ENCODE measurements at regions not wholly inside any gene's neighbourhood (a gene's known extent, or its start where the extent isn't known, plus 50 kb on each side); places are given as distances from the start of the nearest gene placed in this dataset.
"Not testable (repeated sequence)": the region's sequence is repeated elsewhere in the genome, so short reads cannot be mapped to it uniquely, and the experiment has no call there.

GRCh38 chr12:34121360-34121759 lies 99.1 kb downstream of the ALG10 start:
- no peak overlapping the region for H3K9ac ChIP-seq (ENCODE audit: low read depth in 1 of 3, low read length in 3 of 3)
- H3K27ac ChIP-seq (ENCODE audit: low read depth, low read length): no peak overlapping the region
- H3K4me3 ChIP-seq (ENCODE audit: low read length in 3 of 3): no peak overlapping the region
- H3K36me3 ChIP-seq (ENCODE audit: control insufficient read depth in 3 of 3, insufficient read depth in 3 of 3, low read length in 3 of 3): no peaks in the 10 kb centered on the region
- H3K4me1 ChIP-seq (ENCODE audit: control insufficient read depth in 3 of 3, insufficient read depth in 3 of 3, low read length in 3 of 3): no peaks in the 10 kb centered on the region
- H3K27me3 ChIP-seq (ENCODE audit: control insufficient read depth in 3 of 3, insufficient read depth in 3 of 3, low read length in 3 of 3): peaks cover 0 to 4% (median 0%) of the 10 kb centered on the region in 3 donors
- no peaks in the 10 kb centered on the region for H3K9me3 ChIP-seq (ENCODE audit: control insufficient read depth in 3 of 3, low read length in 3 of 3)

GRCh38 chr12:34123092-34123491 lies 100.8 kb downstream of the ALG10 start:
- not testable (repeated sequence) for H3K9me3 ChIP-seq (ENCODE audit: control insufficient read depth in 3 of 3, low read length in 3 of 3); H3K27me3 ChIP-seq (ENCODE audit: control insufficient read depth in 3 of 3, insufficient read depth in 3 of 3, low read length in 3 of 3); H3K9ac ChIP-seq (ENCODE audit: low read depth in 1 of 3, low read length in 3 of 3); H3K36me3 ChIP-seq (ENCODE audit: control insufficient read depth in 3 of 3, insufficient read depth in 3 of 3, low read length in 3 of 3); H3K4me3 ChIP-seq (ENCODE audit: low read length in 3 of 3); H3K27ac ChIP-seq (ENCODE audit: low read depth, low read length); H3K4me1 ChIP-seq (ENCODE audit: control insufficient read depth in 3 of 3, insufficient read depth in 3 of 3, low read length in 3 of 3)

GRCh38 chr12:34124608-34125007 lies 102.3 kb downstream of the ALG10 start:
- H3K36me3 ChIP-seq (ENCODE audit: control insufficient read depth in 3 of 3, insufficient read depth in 3 of 3, low read length in 3 of 3): no peaks in the 10 kb centered on the region
- H3K27ac ChIP-seq (ENCODE audit: low read depth, low read length): no peak overlapping the region

GRCh38 chr12:34126239-34126641 lies 103.9 kb downstream of the ALG10 start:
- no peaks in the 10 kb centered on the region for H3K9me3 ChIP-seq (ENCODE audit: control insufficient read depth in 3 of 3, low read length in 3 of 3)
- H3K9ac ChIP-seq (ENCODE audit: low read depth in 1 of 3, low read length in 3 of 3): no peak overlapping the region
- peak overlapping the region in 1 of 3 donors; percentile 5 for H3K4me3 ChIP-seq (ENCODE audit: low read length in 3 of 3)
- H3K4me1 ChIP-seq (ENCODE audit: control insufficient read depth in 3 of 3, insufficient read depth in 3 of 3, low read length in 3 of 3): no peaks in the 10 kb centered on the region
- peaks cover 0 to 7% (median 0%) of the 10 kb centered on the region in 3 donors for H3K27me3 ChIP-seq (ENCODE audit: control insufficient read depth in 3 of 3, insufficient read depth in 3 of 3, low read length in 3 of 3)
- H3K27ac ChIP-seq (ENCODE audit: low read depth, low read length): no peak overlapping the region
- H3K36me3 ChIP-seq (ENCODE audit: control insufficient read depth in 3 of 3, insufficient read depth in 3 of 3, low read length in 3 of 3): no peaks in the 10 kb centered on the region

More at GRCh38 chr12:34124608-34125007, 102.3 kb downstream of the ALG10 start:
- peaks cover 0 to 7% (median 0%) of the 10 kb centered on the region in 3 donors for H3K27me3 ChIP-seq (ENCODE audit: control insufficient read depth in 3 of 3, insufficient read depth in 3 of 3, low read length in 3 of 3)
- H3K4me1 ChIP-seq (ENCODE audit: control insufficient read depth in 3 of 3, insufficient read depth in 3 of 3, low read length in 3 of 3): no peaks in the 10 kb centered on the region
- no peak overlapping the region for H3K4me3 ChIP-seq (ENCODE audit: low read length in 3 of 3)
- H3K9me3 ChIP-seq (ENCODE audit: control insufficient read depth in 3 of 3, low read length in 3 of 3): no peaks in the 10 kb centered on the region
- H3K9ac ChIP-seq (ENCODE audit: low read depth in 1 of 3, low read length in 3 of 3): no peak overlapping the region

GRCh38 chr12:34126805-34127204 lies 104.5 kb downstream of the ALG10 start:
- H3K36me3 ChIP-seq (ENCODE audit: control insufficient read depth in 3 of 3, insufficient read depth in 3 of 3, low read length in 3 of 3): no peaks in the 10 kb centered on the region
- no peak overlapping the region for H3K9ac ChIP-seq (ENCODE audit: low read depth in 1 of 3, low read length in 3 of 3)
- no peak overlapping the region for H3K4me3 ChIP-seq (ENCODE audit: low read length in 3 of 3)
- H3K9me3 ChIP-seq (ENCODE audit: control insufficient read depth in 3 of 3, low read length in 3 of 3): no peaks in the 10 kb centered on the region
- peaks cover 0 to 7% (median 0%) of the 10 kb centered on the region in 3 donors for H3K27me3 ChIP-seq (ENCODE audit: control insufficient read depth in 3 of 3, insufficient read depth in 3 of 3, low read length in 3 of 3)
- H3K4me1 ChIP-seq (ENCODE audit: control insufficient read depth in 3 of 3, insufficient read depth in 3 of 3, low read length in 3 of 3): no peaks in the 10 kb centered on the region
- no peak overlapping the region for H3K27ac ChIP-seq (ENCODE audit: low read depth, low read length)

GRCh38 chr12:34127379-34127778 lies 105.1 kb downstream of the ALG10 start:
- not testable (repeated sequence) for H3K9me3 ChIP-seq (ENCODE audit: control insufficient read depth in 3 of 3, low read length in 3 of 3); H3K4me1 ChIP-seq (ENCODE audit: control insufficient read depth in 3 of 3, insufficient read depth in 3 of 3, low read length in 3 of 3); H3K27me3 ChIP-seq (ENCODE audit: control insufficient read depth in 3 of 3, insufficient read depth in 3 of 3, low read length in 3 of 3); H3K9ac ChIP-seq (ENCODE audit: low read depth in 1 of 3, low read length in 3 of 3); H3K27ac ChIP-seq (ENCODE audit: low read depth, low read length); H3K4me3 ChIP-seq (ENCODE audit: low read length in 3 of 3); H3K36me3 ChIP-seq (ENCODE audit: control insufficient read depth in 3 of 3, insufficient read depth in 3 of 3, low read length in 3 of 3)

- Histone ChIP-seq H3K4me1 (ENCODE audit: control insufficient read depth in 3 of 3, insufficient read depth in 3 of 3, low read length in 3 of 3) (no peaks in the 10 kb centered on the region), H3K27me3 (ENCODE audit: control insufficient read depth in 3 of 3, insufficient read depth in 3 of 3, low read length in 3 of 3) (no peaks in the 10 kb centered on the region), H3K36me3 (ENCODE audit: control insufficient read depth in 3 of 3, insufficient read depth in 3 of 3, low read length in 3 of 3) (no peaks in the 10 kb centered on the region), H3K9ac (ENCODE audit: low read depth in 1 of 3, low read length in 3 of 3) (no peak overlapping the region), H3K4me3 (ENCODE audit: low read length in 3 of 3) (no peak overlapping the region), H3K27ac (ENCODE audit: low read depth, low read length) (no peak overlapping the region), H3K9me3 (ENCODE audit: control insufficient read depth in 3 of 3, low read length in 3 of 3) (peaks cover 0 to 2% (median 0%) of the 10 kb centered on the region in 3 donors)
Measured at GRCh38 chr12:34142430-34142829, 120.1 kb downstream of the ALG10 start.

- no peaks in the 10 kb centered on the region for H3K36me3 ChIP-seq (ENCODE audit: control insufficient read depth in 3 of 3, insufficient read depth in 3 of 3, low read length in 3 of 3)
- H3K27ac ChIP-seq (ENCODE audit: low read depth, low read length): no peak overlapping the region
- no peaks in the 10 kb centered on the region for H3K27me3 ChIP-seq (ENCODE audit: control insufficient read depth in 3 of 3, insufficient read depth in 3 of 3, low read length in 3 of 3)
- no peaks in the 10 kb centered on the region for H3K9me3 ChIP-seq (ENCODE audit: control insufficient read depth in 3 of 3, low read length in 3 of 3)
- no peak overlapping the region for H3K9ac ChIP-seq (ENCODE audit: low read depth in 1 of 3, low read length in 3 of 3)
- no peaks in the 10 kb centered on the region for H3K4me1 ChIP-seq (ENCODE audit: control insufficient read depth in 3 of 3, insufficient read depth in 3 of 3, low read length in 3 of 3)
- H3K4me3 ChIP-seq (ENCODE audit: low read length in 3 of 3): no peak overlapping the region
Measured at GRCh38 chr12:34151019-34151418, 128.7 kb downstream of the ALG10 start.

GRCh38 chr12:34163443-34163842 lies 141.1 kb downstream of the ALG10 start:
- no peak overlapping the region for H3K4me3 ChIP-seq (ENCODE audit: low read length in 3 of 3)
- no peaks in the 10 kb centered on the region for H3K9me3 ChIP-seq (ENCODE audit: control insufficient read depth in 3 of 3, low read length in 3 of 3)
- no peaks in the 10 kb centered on the region for H3K36me3 ChIP-seq (ENCODE audit: control insufficient read depth in 3 of 3, insufficient read depth in 3 of 3, low read length in 3 of 3)
- H3K27ac ChIP-seq (ENCODE audit: low read depth, low read length): no peak overlapping the region
- H3K4me1 ChIP-seq (ENCODE audit: control insufficient read depth in 3 of 3, insufficient read depth in 3 of 3, low read length in 3 of 3): no peaks in the 10 kb centered on the region
- no peak overlapping the region for H3K9ac ChIP-seq (ENCODE audit: low read depth in 1 of 3, low read length in 3 of 3)
- no peaks in the 10 kb centered on the region for H3K27me3 ChIP-seq (ENCODE audit: control insufficient read depth in 3 of 3, insufficient read depth in 3 of 3, low read length in 3 of 3)

GRCh38 chr12:34166427-34167060 lies 144.2 kb downstream of the ALG10 start:
- H3K4me1 ChIP-seq (ENCODE audit: control insufficient read depth in 3 of 3, insufficient read depth in 3 of 3, low read length in 3 of 3): no peaks in the 10 kb centered on the region
- no peaks in the 10 kb centered on the region for H3K36me3 ChIP-seq (ENCODE audit: control insufficient read depth in 3 of 3, insufficient read depth in 3 of 3, low read length in 3 of 3)
- H3K27me3 ChIP-seq (ENCODE audit: control insufficient read depth in 3 of 3, insufficient read depth in 3 of 3, low read length in 3 of 3): no peaks in the 10 kb centered on the region
- no peak overlapping the region for H3K4me3 ChIP-seq (ENCODE audit: low read length in 3 of 3)
- no peaks in the 10 kb centered on the region for H3K9me3 ChIP-seq (ENCODE audit: control insufficient read depth in 3 of 3, low read length in 3 of 3)
- H3K27ac ChIP-seq (ENCODE audit: low read depth, low read length): no peak overlapping the region
- no peak overlapping the region for H3K9ac ChIP-seq (ENCODE audit: low read depth in 1 of 3, low read length in 3 of 3)

Measured in skeletal muscle tissue (tissue), 3 donors.